ENCODE measurements at regions not wholly inside any gene's neighbourhood (a gene's known extent, or its start where the extent isn't known, plus 50 kb on each side); places are given as distances from the start of the nearest gene placed in this dataset.
"Not testable (repeated sequence)": the region's sequence is repeated elsewhere in the genome, so short reads cannot be mapped to it uniquely, and the experiment has no call there.

DNA sequence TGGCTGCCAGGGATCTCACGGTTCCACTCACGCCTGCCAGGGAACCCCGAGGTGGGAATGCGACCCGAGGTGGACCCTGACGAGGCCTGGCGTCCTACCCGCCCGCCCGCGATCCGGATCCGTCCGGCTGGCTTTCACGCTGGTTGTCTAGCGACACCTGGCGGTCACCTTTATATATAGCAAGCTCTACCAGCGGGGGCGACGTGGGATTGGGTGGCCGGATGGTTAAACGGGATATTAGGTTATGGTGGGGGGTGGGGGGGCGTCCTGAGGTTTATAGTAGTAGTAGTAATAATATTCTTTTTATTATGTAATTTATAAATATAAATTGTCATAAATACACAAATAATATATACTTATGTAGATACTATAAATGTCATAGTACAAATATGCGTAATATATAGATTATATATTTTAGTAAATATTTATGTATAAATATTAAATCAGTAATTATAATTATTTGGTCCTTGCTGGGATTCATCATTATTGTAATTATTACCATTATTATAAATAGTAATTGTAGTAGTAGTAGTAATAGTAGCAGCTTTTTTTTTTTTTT is 136.9 kb downstream of the KCNJ12 start:
- H3K4me3 ChIP-seq = no peak overlapping the region
- peaks cover 0 to 3% of the 10 kb centered on the region in 2 donors for H3K4me1 ChIP-seq
- TF ChIP-seq POLR2A (IDR thresholded peaks at IDR 0.05) = no peak
- TF ChIP-seq, protein P1, sequence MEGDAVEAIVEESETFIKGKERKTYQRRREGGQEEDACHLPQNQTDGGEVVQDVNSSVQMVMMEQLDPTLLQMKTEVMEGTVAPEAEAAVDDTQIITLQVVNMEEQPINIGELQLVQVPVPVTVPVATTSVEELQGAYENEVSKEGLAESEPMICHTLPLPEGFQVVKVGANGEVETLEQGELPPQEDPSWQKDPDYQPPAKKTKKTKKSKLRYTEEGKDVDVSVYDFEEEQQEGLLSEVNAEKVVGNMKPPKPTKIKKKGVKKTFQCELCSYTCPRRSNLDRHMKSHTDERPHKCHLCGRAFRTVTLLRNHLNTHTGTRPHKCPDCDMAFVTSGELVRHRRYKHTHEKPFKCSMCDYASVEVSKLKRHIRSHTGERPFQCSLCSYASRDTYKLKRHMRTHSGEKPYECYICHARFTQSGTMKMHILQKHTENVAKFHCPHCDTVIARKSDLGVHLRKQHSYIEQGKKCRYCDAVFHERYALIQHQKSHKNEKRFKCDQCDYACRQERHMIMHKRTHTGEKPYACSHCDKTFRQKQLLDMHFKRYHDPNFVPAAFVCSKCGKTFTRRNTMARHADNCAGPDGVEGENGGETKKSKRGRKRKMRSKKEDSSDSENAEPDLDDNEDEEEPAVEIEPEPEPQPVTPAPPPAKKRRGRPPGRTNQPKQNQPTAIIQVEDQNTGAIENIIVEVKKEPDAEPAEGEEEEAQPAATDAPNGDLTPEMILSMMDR (IDR thresholded peaks at IDR 0.05) = peak; percentile 80 to 85 (median 81)
- no peaks in the 10 kb centered on the region for H3K36me3 ChIP-seq
- intact Hi-C loops (cut with DNase I; ENCODE audit: low total_unique reads) = loop anchor here (2.0 kb wide), 1 partner anchor 54 kb away; no protein-coding TSS in a partner anchor
- peak; percentile 73 for DNase-seq
- H3K9me3 ChIP-seq = no peaks in the 10 kb centered on the region
- H3K27ac ChIP-seq = no peak overlapping the region
- no peaks in the 10 kb centered on the region for H3K27me3 ChIP-seq

DNA sequence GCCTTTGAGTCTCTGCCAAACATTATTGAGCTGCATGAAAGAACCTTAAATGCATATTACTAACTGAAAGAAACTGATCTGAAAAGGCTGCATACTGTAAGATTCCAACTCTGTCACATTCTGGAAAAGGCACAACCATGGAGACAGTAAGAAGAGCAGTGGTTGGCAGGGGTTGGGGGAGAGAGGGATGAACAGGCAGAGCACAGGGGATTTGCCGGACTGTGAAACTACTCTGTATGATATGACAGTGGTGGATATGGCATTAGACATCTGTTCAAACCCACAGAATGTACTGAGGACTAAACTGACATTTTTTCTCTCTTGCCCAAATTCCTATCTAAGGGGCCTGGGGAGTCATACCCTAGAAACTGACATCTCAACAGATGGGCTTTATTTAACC is 138.4 kb downstream of the KCNJ12 start:
- intact Hi-C loops (cut with DNase I; ENCODE audit: low total_unique reads); H3K36me3 ChIP-seq; H3K27ac ChIP-seq; DNase-seq; H3K27me3 ChIP-seq; H3K4me1 ChIP-seq; H3K9me3 ChIP-seq; H3K4me3 ChIP-seq: not testable (repeated sequence)

GRCh38 chr17:21517538-21518293 is 141.6 kb downstream of the KCNJ12 start:
- Histone ChIP-seq H3K4me1 (no peaks in the 10 kb centered on the region), H3K27me3 (no peaks in the 10 kb centered on the region), H3K27ac (no peak overlapping the region), H3K4me3 (no peak overlapping the region), H3K36me3 (no peaks in the 10 kb centered on the region), H3K9me3 (no peaks in the 10 kb centered on the region)
- intact Hi-C loops (cut with DNase I; ENCODE audit: low total_unique reads) = no loop called here
- DNase-seq = no peak
- TF ChIP-seq POLR2A (IDR thresholded peaks at IDR 0.05) = no peak
- TF ChIP-seq, protein P1 (IDR thresholded peaks at IDR 0.05) = no peak

DNA sequence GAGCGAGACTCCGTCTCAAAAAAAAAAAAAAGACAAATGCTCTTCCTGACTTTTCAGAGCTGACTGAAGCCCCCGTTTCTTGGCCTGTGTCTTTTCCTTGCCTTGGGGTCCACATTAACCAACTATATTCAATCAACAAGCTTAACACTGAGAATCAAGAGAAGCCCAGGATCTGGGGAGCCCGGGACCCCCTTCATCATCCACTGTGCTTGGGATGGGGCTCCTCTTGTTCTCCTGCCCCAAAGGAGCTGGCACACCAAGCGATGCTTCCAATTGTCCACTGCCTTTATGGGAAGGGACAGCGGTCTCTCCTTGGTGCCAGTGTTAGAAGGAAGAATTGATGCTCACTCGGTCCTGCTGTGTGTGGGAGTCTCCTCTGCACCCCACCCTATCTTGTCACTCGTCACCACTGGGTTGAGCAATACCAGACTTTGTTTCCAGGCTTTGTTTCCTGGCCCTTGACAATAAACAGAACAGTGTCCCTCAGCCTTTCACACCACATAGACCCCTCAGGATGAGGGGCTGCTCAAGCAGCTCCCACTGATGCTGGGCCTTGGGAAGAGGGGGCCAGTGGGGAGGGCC is 146.7 kb downstream of the KCNJ12 start:
- H3K27me3 ChIP-seq = no peaks in the 10 kb centered on the region
- no peaks in the 10 kb centered on the region for H3K9me3 ChIP-seq
- no peak for DNase-seq
- no peak overlapping the region for H3K27ac ChIP-seq
- intact Hi-C loops (cut with DNase I; ENCODE audit: low total_unique reads) = no loop called here
- no peaks in the 10 kb centered on the region for H3K36me3 ChIP-seq
- TF ChIP-seq, protein P1 (IDR thresholded peaks at IDR 0.05) = no peak
- TF ChIP-seq POLR2A (IDR thresholded peaks at IDR 0.05) = no peak
- no peaks in the 10 kb centered on the region for H3K4me1 ChIP-seq
- H3K4me3 ChIP-seq = no peak overlapping the region

DNA sequence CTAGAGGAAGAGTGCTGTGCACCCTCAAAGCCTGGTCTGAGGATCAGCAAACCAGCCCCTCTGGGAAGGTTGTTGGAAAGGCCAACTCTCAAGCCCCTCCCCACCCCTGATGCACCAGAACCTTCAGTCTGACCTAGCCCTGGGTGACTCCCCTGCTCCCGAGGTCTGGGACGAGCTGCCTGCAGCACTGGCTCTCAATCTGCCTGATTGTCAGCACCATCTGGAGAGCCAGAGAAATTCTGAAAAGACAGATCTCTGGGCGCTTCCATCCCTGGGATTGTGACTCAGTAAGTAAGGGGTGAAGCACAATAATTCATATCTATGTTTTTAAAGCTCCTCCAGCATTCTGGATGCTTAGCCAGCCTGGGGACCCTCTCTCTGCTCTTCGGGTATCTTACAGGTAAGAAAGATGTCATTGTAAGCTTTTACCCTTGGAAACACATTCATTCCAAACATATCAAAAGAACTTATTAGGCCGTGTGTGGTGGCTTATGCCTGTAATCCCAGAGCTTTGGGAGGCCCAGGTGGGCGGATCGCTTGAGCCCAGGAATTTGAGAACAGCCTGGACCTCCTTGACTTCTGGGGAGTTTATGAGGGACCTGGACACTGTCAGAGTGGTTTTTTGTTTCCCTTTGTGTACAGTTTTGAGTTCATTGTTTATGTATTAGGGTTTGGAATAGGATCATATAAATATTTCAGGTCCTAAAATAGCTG is 147.5 kb downstream of the KCNJ12 start:
- Histone ChIP-seq H3K27me3 (no peaks in the 10 kb centered on the region), H3K36me3 (no peaks in the 10 kb centered on the region), H3K4me3 (no peak overlapping the region), H3K27ac (no peak overlapping the region), H3K9me3 (no peaks in the 10 kb centered on the region), H3K4me1 (no peaks in the 10 kb centered on the region)
- intact Hi-C loops (cut with DNase I; ENCODE audit: low total_unique reads) = no loop called here
- no peak for DNase-seq
- TF ChIP-seq POLR2A (IDR thresholded peaks at IDR 0.05) = no peak
- TF ChIP-seq, protein P1 (IDR thresholded peaks at IDR 0.05) = no peak

All from uterus (tissue), 3 donors.